ENCODE measurements at regions not wholly inside any gene's neighbourhood (a gene's known extent, or its start where the extent isn't known, plus 50 kb on each side); places are given as distances from the start of the nearest gene placed in this dataset.
"Not testable (repeated sequence)": the region's sequence is repeated elsewhere in the genome, so short reads cannot be mapped to it uniquely, and the experiment has no call there.

GRCh38 chr12:124070394-124071074 lies 97.5 kb downstream of the ZNF664 start:
- peaks cover 10% of the 10 kb centered on the region for H3K9me3 Mint-ChIP-seq
- H3K27ac Mint-ChIP-seq; H3K27me3 Mint-ChIP-seq; H3K4me3 Mint-ChIP-seq; H3K4me1 Mint-ChIP-seq (ENCODE audit: low read depth); H3K36me3 Mint-ChIP-seq; intact Hi-C loops (cut with micrococcal nuclease); POLR2A ChIA-PET: not testable (repeated sequence)
- CTCF ChIA-PET, result interaction anchor here (1.0 kb wide), 1 partner anchor 34 kb away, joined by 3 read pairs; no protein-coding TSS in a partner anchor
- DNase-seq, result peak; percentile 9

- no peak overlapping the region for H3K27ac Mint-ChIP-seq
- H3K4me3 Mint-ChIP-seq, result no peak overlapping the region
- no peaks in the 10 kb centered on the region for H3K36me3 Mint-ChIP-seq
- POLR2A ChIA-PET, result no interaction called here
- intact Hi-C loops (cut with micrococcal nuclease), result no loop called here
- CTCF ChIA-PET, result no interaction called here
- DNase-seq, result no peak
- H3K9me3 Mint-ChIP-seq, result peaks cover 9% of the 10 kb centered on the region
- H3K4me1 Mint-ChIP-seq (ENCODE audit: low read depth), result no peaks in the 10 kb centered on the region
- no peaks in the 10 kb centered on the region for H3K27me3 Mint-ChIP-seq
Measured at GRCh38 chr12:124071075-124071443, 98.0 kb downstream of the ZNF664 start.

- POLR2A ChIA-PET, result no interaction called here
- Mint-ChIP-seq H3K27ac (no peak overlapping the region), H3K36me3 (no peaks in the 10 kb centered on the region), H3K4me3 (no peak overlapping the region), H3K27me3 (no peaks in the 10 kb centered on the region), H3K4me1 (ENCODE audit: low read depth) (no peaks in the 10 kb centered on the region), H3K9me3 (no peaks in the 10 kb centered on the region)
- CTCF ChIA-PET, result no interaction called here
- intact Hi-C loops (cut with micrococcal nuclease), result no loop called here
- DNase-seq, result no peak
Measured at GRCh38 chr12:124073356-124074035, 100.5 kb downstream of the ZNF664 start.

- no peak for DNase-seq
- H3K36me3 Mint-ChIP-seq, result no peaks in the 10 kb centered on the region
- H3K27ac Mint-ChIP-seq, result no peak overlapping the region
- H3K4me1 Mint-ChIP-seq (ENCODE audit: low read depth), result no peaks in the 10 kb centered on the region
- no peak overlapping the region for H3K4me3 Mint-ChIP-seq
- intact Hi-C loops (cut with micrococcal nuclease), result no loop called here
- H3K9me3 Mint-ChIP-seq, result no peaks in the 10 kb centered on the region
- ChIA-PET CTCF (interaction anchor here (0.8 kb wide), 1 partner anchor 824 kb away, joined by 3 read pairs; no protein-coding TSS in a partner anchor), POLR2A (no interaction called here)
- H3K27me3 Mint-ChIP-seq, result no peaks in the 10 kb centered on the region
Measured at GRCh38 chr12:124075841-124076240, 102.8 kb downstream of the ZNF664 start.

GRCh38 chr12:124077701-124078100 lies 104.7 kb downstream of the ZNF664 start:
- no peaks in the 10 kb centered on the region for H3K4me1 Mint-ChIP-seq (ENCODE audit: low read depth)
- ChIA-PET POLR2A (no interaction called here), CTCF (no interaction called here)
- DNase-seq, result no peak
- no peak overlapping the region for H3K4me3 Mint-ChIP-seq
- no peaks in the 10 kb centered on the region for H3K9me3 Mint-ChIP-seq
- no peaks in the 10 kb centered on the region for H3K36me3 Mint-ChIP-seq
- H3K27ac Mint-ChIP-seq, result no peak overlapping the region
- no peaks in the 10 kb centered on the region for H3K27me3 Mint-ChIP-seq
- intact Hi-C loops (cut with micrococcal nuclease), result no loop called here

- H3K4me3 Mint-ChIP-seq, result no peak overlapping the region
- no peaks in the 10 kb centered on the region for H3K36me3 Mint-ChIP-seq
- H3K9me3 Mint-ChIP-seq, result no peaks in the 10 kb centered on the region
- intact Hi-C loops (cut with micrococcal nuclease), result no loop called here
- DNase-seq, result no peak
- H3K27me3 Mint-ChIP-seq, result no peaks in the 10 kb centered on the region
- CTCF ChIA-PET, result interaction anchor here (0.6 kb wide), 1 partner anchor 145 kb away, joined by 3 read pairs; no protein-coding TSS in a partner anchor
- POLR2A ChIA-PET, result no interaction called here
- H3K27ac Mint-ChIP-seq, result no peak overlapping the region
- no peaks in the 10 kb centered on the region for H3K4me1 Mint-ChIP-seq (ENCODE audit: low read depth)
Measured at GRCh38 chr12:124078800-124079199, 105.8 kb downstream of the ZNF664 start.

- no peaks in the 10 kb centered on the region for H3K4me1 Mint-ChIP-seq (ENCODE audit: low read depth)
- H3K36me3 Mint-ChIP-seq, result no peaks in the 10 kb centered on the region
- ChIA-PET CTCF (no interaction called here), POLR2A (no interaction called here)
- no peak for DNase-seq
- no peaks in the 10 kb centered on the region for H3K27me3 Mint-ChIP-seq
- no peak overlapping the region for H3K4me3 Mint-ChIP-seq
- intact Hi-C loops (cut with micrococcal nuclease), result no loop called here
- no peak overlapping the region for H3K27ac Mint-ChIP-seq
- no peaks in the 10 kb centered on the region for H3K9me3 Mint-ChIP-seq
Measured at GRCh38 chr12:124080649-124081048, 107.6 kb downstream of the ZNF664 start.

GRCh38 chr12:124082012-124082411 lies 109.0 kb downstream of the ZNF664 start:
- ChIA-PET CTCF (no interaction called here), POLR2A (no interaction called here)
- H3K9me3 Mint-ChIP-seq, result no peaks in the 10 kb centered on the region
- no peak overlapping the region for H3K4me3 Mint-ChIP-seq
- no peak for DNase-seq
- no peak overlapping the region for H3K27ac Mint-ChIP-seq
- H3K4me1 Mint-ChIP-seq (ENCODE audit: low read depth), result no peaks in the 10 kb centered on the region
- H3K27me3 Mint-ChIP-seq, result no peaks in the 10 kb centered on the region
- H3K36me3 Mint-ChIP-seq, result no peaks in the 10 kb centered on the region
- intact Hi-C loops (cut with micrococcal nuclease), result no loop called here

- ChIA-PET CTCF (no interaction called here), POLR2A (no interaction called here)
- no peak for DNase-seq
- H3K27ac Mint-ChIP-seq, result no peak overlapping the region
- no peak overlapping the region for H3K4me3 Mint-ChIP-seq
- H3K9me3 Mint-ChIP-seq, result no peaks in the 10 kb centered on the region
- no peaks in the 10 kb centered on the region for H3K36me3 Mint-ChIP-seq
- intact Hi-C loops (cut with micrococcal nuclease), result no loop called here
- H3K4me1 Mint-ChIP-seq (ENCODE audit: low read depth), result no peaks in the 10 kb centered on the region
- H3K27me3 Mint-ChIP-seq, result no peaks in the 10 kb centered on the region
Measured at GRCh38 chr12:124082687-124083086, 109.7 kb downstream of the ZNF664 start.

- H3K4me3 Mint-ChIP-seq, result no peak overlapping the region
- no peaks in the 10 kb centered on the region for H3K36me3 Mint-ChIP-seq
- CTCF ChIA-PET, result no interaction called here
- intact Hi-C loops (cut with micrococcal nuclease), result no loop called here
- no peaks in the 10 kb centered on the region for H3K27me3 Mint-ChIP-seq
- H3K27ac Mint-ChIP-seq, result no peak overlapping the region
- DNase-seq, result no peak
- H3K4me1 Mint-ChIP-seq (ENCODE audit: low read depth), result no peaks in the 10 kb centered on the region
- H3K9me3 Mint-ChIP-seq, result no peaks in the 10 kb centered on the region
- POLR2A ChIA-PET, result no interaction called here
Measured at GRCh38 chr12:124083708-124084107, 110.7 kb downstream of the ZNF664 start.

GRCh38 chr12:124085419-124086296 lies 112.6 kb downstream of the ZNF664 start:
- CTCF ChIA-PET, result no interaction called here
- intact Hi-C loops (cut with micrococcal nuclease), result no loop called here
- Mint-ChIP-seq H3K9me3 (no peaks in the 10 kb centered on the region), H3K36me3 (no peaks in the 10 kb centered on the region), H3K4me3 (no peak overlapping the region), H3K27ac (no peak overlapping the region), H3K4me1 (ENCODE audit: low read depth) (no peaks in the 10 kb centered on the region), H3K27me3 (no peaks in the 10 kb centered on the region)
- POLR2A ChIA-PET, result no interaction called here
- no peak for DNase-seq

- CTCF ChIA-PET, result interaction anchor here (0.6 kb wide), 1 partner anchor 73 kb away, joined by 3 read pairs; no protein-coding TSS in a partner anchor
- intact Hi-C loops (cut with micrococcal nuclease), result no loop called here
- no peaks in the 10 kb centered on the region for H3K9me3 Mint-ChIP-seq
Measured at GRCh38 chr12:124086299-124086898, 113.4 kb downstream of the ZNF664 start.

More at GRCh38 chr12:124086299-124086898, 113.4 kb downstream of the ZNF664 start:
- Mint-ChIP-seq H3K4me3 (no peak overlapping the region), H3K27me3 (no peaks in the 10 kb centered on the region), H3K27ac (no peak overlapping the region), H3K4me1 (ENCODE audit: low read depth) (no peaks in the 10 kb centered on the region), H3K36me3 (no peaks in the 10 kb centered on the region)
- POLR2A ChIA-PET, result no interaction called here
- no peak for DNase-seq

All from activated CD4-positive, alpha-beta memory T cell treated with anti-CD3 and anti-CD28 coated beads for 36 hours (primary cell).